DOHH2 (cell line): ENCODE measurements at regions not wholly inside any gene's neighbourhood (a gene's known extent, or its start where the extent isn't known, plus 50 kb on each side); places are given as distances from the start of the nearest gene placed in this dataset.

Experiments
- EZH2phosphoT487 ChIP-seq: fragments of 200-600 bp; sonication (generic); IDR thresholded peaks from 2 replicates; pipeline ENCODE4 v1.6.1; 2017; ENCODE audit warnings: borderline replicate concordance, mild to moderate bottlenecking, antibody characterized with exemption, low read length, moderate library complexity, mixed read lengths
- TF ChIP-seq, protein P1 (sequence below): fragments of 200-600 bp; sonication (generic); IDR thresholded peaks from one replicate; pipeline ENCODE4 v1.5.1; 2014; ENCODE audit warnings: antibody characterized with exemption, mild to moderate bottlenecking, low read depth, low read length; ENCODE audit not compliant: poor library complexity, severe bottlenecking

DNA sequence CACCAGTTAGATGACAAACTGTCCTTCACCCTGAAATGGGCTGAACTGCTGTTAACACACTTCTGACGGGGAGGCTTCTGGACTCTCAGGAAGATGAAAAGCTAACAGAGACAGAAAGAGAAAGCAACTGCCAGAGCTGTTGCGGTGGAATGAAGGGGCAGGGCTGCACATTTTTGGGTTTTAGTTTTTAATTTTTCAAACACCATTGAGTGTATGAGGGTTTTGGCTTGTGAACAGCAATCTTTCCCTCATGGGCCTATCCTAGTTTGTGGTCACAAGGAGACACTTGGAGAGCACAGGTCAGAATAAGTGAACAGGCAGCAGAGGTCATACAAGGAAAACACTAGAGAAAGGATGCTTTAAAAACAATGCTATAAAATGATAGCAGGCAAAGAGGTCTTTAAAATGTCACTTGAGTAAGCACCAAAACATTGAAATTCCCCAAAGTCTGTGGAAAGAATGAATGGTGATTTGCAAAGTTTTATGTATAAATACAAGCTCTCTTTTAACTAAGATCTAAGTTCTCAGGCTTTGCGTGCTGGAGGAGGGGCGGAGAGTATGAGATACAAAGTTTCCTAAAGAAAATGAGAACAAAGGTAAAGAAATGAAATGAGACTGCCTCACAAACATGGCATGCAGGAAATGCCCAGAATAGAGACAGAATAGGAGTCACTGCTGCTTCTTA is 101.4 kb upstream of the GLI3 start:
- TF ChIP-seq, protein P1, sequence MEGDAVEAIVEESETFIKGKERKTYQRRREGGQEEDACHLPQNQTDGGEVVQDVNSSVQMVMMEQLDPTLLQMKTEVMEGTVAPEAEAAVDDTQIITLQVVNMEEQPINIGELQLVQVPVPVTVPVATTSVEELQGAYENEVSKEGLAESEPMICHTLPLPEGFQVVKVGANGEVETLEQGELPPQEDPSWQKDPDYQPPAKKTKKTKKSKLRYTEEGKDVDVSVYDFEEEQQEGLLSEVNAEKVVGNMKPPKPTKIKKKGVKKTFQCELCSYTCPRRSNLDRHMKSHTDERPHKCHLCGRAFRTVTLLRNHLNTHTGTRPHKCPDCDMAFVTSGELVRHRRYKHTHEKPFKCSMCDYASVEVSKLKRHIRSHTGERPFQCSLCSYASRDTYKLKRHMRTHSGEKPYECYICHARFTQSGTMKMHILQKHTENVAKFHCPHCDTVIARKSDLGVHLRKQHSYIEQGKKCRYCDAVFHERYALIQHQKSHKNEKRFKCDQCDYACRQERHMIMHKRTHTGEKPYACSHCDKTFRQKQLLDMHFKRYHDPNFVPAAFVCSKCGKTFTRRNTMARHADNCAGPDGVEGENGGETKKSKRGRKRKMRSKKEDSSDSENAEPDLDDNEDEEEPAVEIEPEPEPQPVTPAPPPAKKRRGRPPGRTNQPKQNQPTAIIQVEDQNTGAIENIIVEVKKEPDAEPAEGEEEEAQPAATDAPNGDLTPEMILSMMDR = no peak
- TF ChIP-seq EZH2phosphoT487 = no peak
